ENCODE measurements at regions not wholly inside any gene's neighbourhood (a gene's known extent, or its start where the extent isn't known, plus 50 kb on each side); places are given as distances from the start of the nearest gene placed in this dataset.

- Histone ChIP-seq H3K27me3 (replicated peaks; ENCODE audit: control insufficient read depth, insufficient read depth, low read length, poor library complexity, severe bottlenecking) (no peaks in the 10 kb centered on the region), H3K27ac (ENCODE audit: insufficient read depth, low read length, poor library complexity, severe bottlenecking) (no peak overlapping the region), H3K4me3 (ENCODE audit: insufficient read depth, low read depth, low read length, poor library complexity, severe bottlenecking) (no peak overlapping the region), H3K4me1 (ENCODE audit: control insufficient read depth, insufficient read depth, low read length, poor library complexity, severe bottlenecking) (no peaks in the 10 kb centered on the region), H3K9me3 (ENCODE audit: control insufficient read depth, low read length) (no peaks in the 10 kb centered on the region), H3K36me3 (ENCODE audit: control insufficient read depth, insufficient read depth, low read length) (no peaks in the 10 kb centered on the region)
- no peak for DNase-seq
These were observed 396.8 kb upstream of the DDHD1 start for GRCh38 chr14:53549956-53550355.

GRCh38 chr14:53547593-53547992 is 394.5 kb upstream of the DDHD1 start:
- Histone ChIP-seq H3K4me3 (ENCODE audit: insufficient read depth, low read depth, low read length, poor library complexity, severe bottlenecking) (no peak overlapping the region), H3K27ac (ENCODE audit: insufficient read depth, low read length, poor library complexity, severe bottlenecking) (no peak overlapping the region), H3K4me1 (ENCODE audit: control insufficient read depth, insufficient read depth, low read length, poor library complexity, severe bottlenecking) (no peaks in the 10 kb centered on the region)

GRCh38 chr14:53545217-53545616 is 392.1 kb upstream of the DDHD1 start:
- no peak for DNase-seq
- H3K4me1 ChIP-seq (ENCODE audit: control insufficient read depth, insufficient read depth, low read length, poor library complexity, severe bottlenecking): no peaks in the 10 kb centered on the region
- no peaks in the 10 kb centered on the region for H3K27me3 ChIP-seq (replicated peaks; ENCODE audit: control insufficient read depth, insufficient read depth, low read length, poor library complexity, severe bottlenecking)
- no peaks in the 10 kb centered on the region for H3K9me3 ChIP-seq (ENCODE audit: control insufficient read depth, low read length)
- H3K36me3 ChIP-seq (ENCODE audit: control insufficient read depth, insufficient read depth, low read length): no peaks in the 10 kb centered on the region
- no peak overlapping the region for H3K27ac ChIP-seq (ENCODE audit: insufficient read depth, low read length, poor library complexity, severe bottlenecking)
- H3K4me3 ChIP-seq (ENCODE audit: insufficient read depth, low read depth, low read length, poor library complexity, severe bottlenecking): no peak overlapping the region

More at GRCh38 chr14:53547593-53547992, 394.5 kb upstream of the DDHD1 start:
- no peaks in the 10 kb centered on the region for H3K36me3 ChIP-seq (ENCODE audit: control insufficient read depth, insufficient read depth, low read length)
- no peak for DNase-seq
- H3K9me3 ChIP-seq (ENCODE audit: control insufficient read depth, low read length): no peaks in the 10 kb centered on the region
- no peaks in the 10 kb centered on the region for H3K27me3 ChIP-seq (replicated peaks; ENCODE audit: control insufficient read depth, insufficient read depth, low read length, poor library complexity, severe bottlenecking)

GRCh38 chr14:53542732-53543131 is 389.6 kb upstream of the DDHD1 start:
- Histone ChIP-seq H3K9me3 (ENCODE audit: control insufficient read depth, low read length) (no peaks in the 10 kb centered on the region), H3K27me3 (replicated peaks; ENCODE audit: control insufficient read depth, insufficient read depth, low read length, poor library complexity, severe bottlenecking) (no peaks in the 10 kb centered on the region), H3K36me3 (ENCODE audit: control insufficient read depth, insufficient read depth, low read length) (no peaks in the 10 kb centered on the region), H3K4me3 (ENCODE audit: insufficient read depth, low read depth, low read length, poor library complexity, severe bottlenecking) (no peak overlapping the region), H3K4me1 (ENCODE audit: control insufficient read depth, insufficient read depth, low read length, poor library complexity, severe bottlenecking) (no peaks in the 10 kb centered on the region), H3K27ac (ENCODE audit: insufficient read depth, low read length, poor library complexity, severe bottlenecking) (no peak overlapping the region)
- no peak for DNase-seq

- no peak overlapping the region for H3K4me3 ChIP-seq (ENCODE audit: insufficient read depth, low read depth, low read length, poor library complexity, severe bottlenecking)
- no peaks in the 10 kb centered on the region for H3K9me3 ChIP-seq (ENCODE audit: control insufficient read depth, low read length)
- H3K27ac ChIP-seq (ENCODE audit: insufficient read depth, low read length, poor library complexity, severe bottlenecking): no peak overlapping the region
- no peak for DNase-seq
- no peaks in the 10 kb centered on the region for H3K4me1 ChIP-seq (ENCODE audit: control insufficient read depth, insufficient read depth, low read length, poor library complexity, severe bottlenecking)
- no peaks in the 10 kb centered on the region for H3K27me3 ChIP-seq (replicated peaks; ENCODE audit: control insufficient read depth, insufficient read depth, low read length, poor library complexity, severe bottlenecking)
- H3K36me3 ChIP-seq (ENCODE audit: control insufficient read depth, insufficient read depth, low read length): no peaks in the 10 kb centered on the region
These were observed 388.3 kb upstream of the DDHD1 start for GRCh38 chr14:53541411-53541810.

GRCh38 chr14:53539489-53540126 is 386.5 kb upstream of the DDHD1 start:
- Histone ChIP-seq H3K4me1 (ENCODE audit: control insufficient read depth, insufficient read depth, low read length, poor library complexity, severe bottlenecking) (no peaks in the 10 kb centered on the region), H3K36me3 (ENCODE audit: control insufficient read depth, insufficient read depth, low read length) (no peaks in the 10 kb centered on the region), H3K27ac (ENCODE audit: insufficient read depth, low read length, poor library complexity, severe bottlenecking) (no peak overlapping the region), H3K4me3 (ENCODE audit: insufficient read depth, low read depth, low read length, poor library complexity, severe bottlenecking) (no peak overlapping the region), H3K9me3 (ENCODE audit: control insufficient read depth, low read length) (no peaks in the 10 kb centered on the region), H3K27me3 (replicated peaks; ENCODE audit: control insufficient read depth, insufficient read depth, low read length, poor library complexity, severe bottlenecking) (no peaks in the 10 kb centered on the region)
- DNase-seq: no peak

GRCh38 chr14:53538316-53538881 is 385.3 kb upstream of the DDHD1 start:
- Histone ChIP-seq H3K36me3 (ENCODE audit: control insufficient read depth, insufficient read depth, low read length) (no peaks in the 10 kb centered on the region), H3K4me3 (ENCODE audit: insufficient read depth, low read depth, low read length, poor library complexity, severe bottlenecking) (no peak overlapping the region), H3K27ac (ENCODE audit: insufficient read depth, low read length, poor library complexity, severe bottlenecking) (no peak overlapping the region), H3K9me3 (ENCODE audit: control insufficient read depth, low read length) (no peaks in the 10 kb centered on the region), H3K27me3 (replicated peaks; ENCODE audit: control insufficient read depth, insufficient read depth, low read length, poor library complexity, severe bottlenecking) (no peaks in the 10 kb centered on the region), H3K4me1 (ENCODE audit: control insufficient read depth, insufficient read depth, low read length, poor library complexity, severe bottlenecking) (no peaks in the 10 kb centered on the region)
- no peak for DNase-seq

- Histone ChIP-seq H3K9me3 (ENCODE audit: control insufficient read depth, low read length) (no peaks in the 10 kb centered on the region), H3K27me3 (replicated peaks; ENCODE audit: control insufficient read depth, insufficient read depth, low read length, poor library complexity, severe bottlenecking) (no peaks in the 10 kb centered on the region), H3K27ac (ENCODE audit: insufficient read depth, low read length, poor library complexity, severe bottlenecking) (no peak overlapping the region), H3K36me3 (ENCODE audit: control insufficient read depth, insufficient read depth, low read length) (no peaks in the 10 kb centered on the region), H3K4me1 (ENCODE audit: control insufficient read depth, insufficient read depth, low read length, poor library complexity, severe bottlenecking) (no peaks in the 10 kb centered on the region), H3K4me3 (ENCODE audit: insufficient read depth, low read depth, low read length, poor library complexity, severe bottlenecking) (no peak overlapping the region)
- DNase-seq: no peak
These were observed 384.5 kb upstream of the DDHD1 start for GRCh38 chr14:53537422-53538315.

- Histone ChIP-seq H3K4me3 (ENCODE audit: insufficient read depth, low read depth, low read length, poor library complexity, severe bottlenecking) (no peak overlapping the region), H3K27me3 (replicated peaks; ENCODE audit: control insufficient read depth, insufficient read depth, low read length, poor library complexity, severe bottlenecking) (no peaks in the 10 kb centered on the region), H3K27ac (ENCODE audit: insufficient read depth, low read length, poor library complexity, severe bottlenecking) (no peak overlapping the region), H3K4me1 (ENCODE audit: control insufficient read depth, insufficient read depth, low read length, poor library complexity, severe bottlenecking) (no peaks in the 10 kb centered on the region), H3K36me3 (ENCODE audit: control insufficient read depth, insufficient read depth, low read length) (no peaks in the 10 kb centered on the region), H3K9me3 (ENCODE audit: control insufficient read depth, low read length) (no peaks in the 10 kb centered on the region)
- no peak for DNase-seq
These were observed 383.3 kb upstream of the DDHD1 start for GRCh38 chr14:53536446-53536845.

- no peaks in the 10 kb centered on the region for H3K27me3 ChIP-seq (replicated peaks; ENCODE audit: control insufficient read depth, insufficient read depth, low read length, poor library complexity, severe bottlenecking)
- H3K27ac ChIP-seq (ENCODE audit: insufficient read depth, low read length, poor library complexity, severe bottlenecking): no peak overlapping the region
- no peak overlapping the region for H3K4me3 ChIP-seq (ENCODE audit: insufficient read depth, low read depth, low read length, poor library complexity, severe bottlenecking)
- no peak for DNase-seq
- no peaks in the 10 kb centered on the region for H3K36me3 ChIP-seq (ENCODE audit: control insufficient read depth, insufficient read depth, low read length)
- H3K9me3 ChIP-seq (ENCODE audit: control insufficient read depth, low read length): no peaks in the 10 kb centered on the region
- no peaks in the 10 kb centered on the region for H3K4me1 ChIP-seq (ENCODE audit: control insufficient read depth, insufficient read depth, low read length, poor library complexity, severe bottlenecking)
These were observed 381.7 kb upstream of the DDHD1 start for GRCh38 chr14:53534841-53535240.

Data from effector memory CD4-positive, alpha-beta T cell (primary cell).